GM12878 (cell line): ENCODE measurements at regions not wholly inside any gene's neighbourhood (a gene's known extent, or its start where the extent isn't known, plus 50 kb on each side); places are given as distances from the start of the nearest gene placed in this dataset.

Experiments used
- ATAC-seq: fragments of 200-7000 bp; cut with Tn5 transposase; 3 replicates; pipeline ENCODE4 v1.9.1; 2020; ENCODE audit warnings: mild to moderate bottlenecking, moderate library complexity
- BruUV-seq: library from RNA; stranded (reverse); fragments of 400-500 nt; replicated peaks from 2 replicates; lab custom pipeline; 2021; lab: Mats Ljungman, UMichigan
- CTCF ChIA-PET: fragments of 300-600 bp; sonication (Branson Sonifier 250); formaldehyde crosslinking; extraction: SDS; loops from one replicate; lab custom pipeline; 2021; ENCODE audit warnings: inconsistent platforms; lab: Yijun Ruan, JAX
- POLR2A ChIA-PET: fragments of 350-600 bp; formaldehyde crosslinking; extraction: SDS; loops from one replicate; lab custom pipeline; 2021; ENCODE audit warnings: inconsistent platforms; lab: Charles Lee
- RAD21 ChIA-PET: fragments of 300-600 bp; sonication (Branson Sonifier 250); formaldehyde crosslinking; loops from one replicate; lab custom pipeline; 2023; ENCODE audit warnings: antibody characterized with exemption; ENCODE audit not compliant: unreplicated experiment; lab: Charles Lee
- SMC1A ChIA-PET: fragments of 300-600 bp; sonication (Branson Sonifier 250); formaldehyde crosslinking; loops from one replicate; lab custom pipeline; 2023; ENCODE audit not compliant: unreplicated experiment, uncharacterized antibody; lab: Charles Lee
- DNase-seq: peaks from one replicate; pipeline ENCODE4 v3.0.0-alpha.2; 2011; ENCODE audit warnings: low read depth, low spot score
- FAIRE-seq: peaks from 3 replicates; lab custom pipeline; 2011; peaks lifted over from hg19 to GRCh38; lab: Jason Lieb, UNC
- H2AFZ ChIP-seq: 2 replicates; pipeline ENCODE4 v1.6.0; 2011; ENCODE audit warnings: low read depth, low read length, control low read depth; ENCODE audit not compliant: control insufficient read depth
- H3K27ac ChIP-seq: 2 replicates; pipeline ENCODE4 v1.5.1; 2011; ENCODE audit warnings: control low read depth; ENCODE audit not compliant: control insufficient read depth, insufficient read depth
- H3K27me3 ChIP-seq, 2 experiments: replicated peaks in 1 of 2; 2 replicates each; pipeline versions ENCODE4 v1.6.0 to v1.6.1; 2011; ENCODE audit warnings: low read length in 1 of 2; ENCODE audit not compliant: control insufficient read depth in 2 of 2, insufficient read depth in 2 of 2
- H3K36me3 ChIP-seq, 2 experiments: 2 replicates each; pipeline ENCODE4 v1.5.1; 2011; ENCODE audit warnings: low read length in 1 of 2; ENCODE audit not compliant: control insufficient read depth in 2 of 2, insufficient read depth in 2 of 2
- H3K4me1 ChIP-seq: 2 replicates; pipeline ENCODE4 v1.6.1; 2011; ENCODE audit warnings: mild to moderate bottlenecking, low read length, moderate library complexity, mixed read lengths; ENCODE audit not compliant: control insufficient read depth, insufficient read depth
- H3K4me2 ChIP-seq: 2 replicates; pipeline ENCODE4 v1.6.0; 2011; ENCODE audit warnings: control low read depth; ENCODE audit not compliant: control insufficient read depth, insufficient read depth
- H3K4me3 ChIP-seq: fragments of 200-600 bp; sonication (generic); 2 replicates; pipeline ENCODE4 v1.5.1; 2016
- H3K79me2 ChIP-seq: 2 replicates; pipeline ENCODE4 v1.6.0; 2011; ENCODE audit warnings: low read length; ENCODE audit not compliant: control insufficient read depth, insufficient read depth
- H3K9ac ChIP-seq: 2 replicates; pipeline ENCODE4 v1.8.0; 2011; ENCODE audit warnings: low read length, control low read depth, mixed read lengths; ENCODE audit not compliant: control insufficient read depth, insufficient read depth
- H3K9me3 ChIP-seq: replicated peaks from 3 replicates; pipeline ENCODE4 v1.5.1; 2011; ENCODE audit warnings: mild to moderate bottlenecking, low read length; ENCODE audit not compliant: control insufficient read depth, insufficient read depth
- H4K20me1 ChIP-seq: 2 replicates; pipeline ENCODE4 v1.6.0; 2011; ENCODE audit not compliant: control insufficient read depth, insufficient read depth
- BRCA1 ChIP-seq: IDR thresholded peaks from 2 replicates; pipeline ENCODE4 v1.6.1; 2011; ENCODE audit warnings: low read depth, low read length, improper control_type of control experiment
- CBX3 ChIP-seq: fragments of 200-600 bp; sonication (generic); IDR thresholded peaks from 2 replicates; pipeline ENCODE4 v1.6.1; 2016; ENCODE audit warnings: low read depth, borderline replicate concordance
- JUND ChIP-seq: IDR thresholded peaks from 2 replicates; pipeline ENCODE4 v1.6.1; 2012; ENCODE audit warnings: low read depth, mild to moderate bottlenecking, low read length, improper control_type of control experiment, moderate library complexity
- TCF7 ChIP-seq: IDR thresholded peaks from 2 replicates; pipeline ENCODE4 v1.6.1; 2014; ENCODE audit warnings: antibody characterized with exemption, borderline replicate concordance
- WRNIP1 ChIP-seq: IDR thresholded peaks from 2 replicates; pipeline ENCODE4 v1.6.1; 2011; ENCODE audit warnings: low read depth, low read length, improper control_type of control experiment, borderline replicate concordance
- ZBTB11 ChIP-seq: fragments of 450-650 bp; formaldehyde crosslinking; IDR thresholded peaks from 2 replicates; pipeline ENCODE4 v1.5.0; 2022; ENCODE audit warnings: mild to moderate bottlenecking, missing genetic modification characterization
- WGBS: methylation state at CpG from one replicate; pipeline ENCODE4 v1.1.6; 2016; ENCODE audit warnings: low lambda C conversion rate; ENCODE audit not compliant: insufficient replicate concordance, insufficient coverage; ENCODE audit errors: missing lambda C conversion rate; 5-methylcytosine and 5-hydroxymethylcytosine counted together
- in situ Hi-C: fragments of 300-500 bp; cut with MboI; formaldehyde crosslinking; loops from 9 replicates; pipeline ENCODE4 v1.14.3; 2018; ENCODE audit warnings: mixed read lengths
- intact Hi-C: fragments of 100-400 bp; cut with micrococcal nuclease; formaldehyde crosslinking; loops from one replicate; pipeline ENCODE4 v1.14.2; 2022; ENCODE audit not compliant: unreplicated experiment
- TF ChIP-seq, protein P1 (sequence below): IDR thresholded peaks from 2 replicates; pipeline ENCODE4 v1.6.1; 2012; ENCODE audit warnings: mild to moderate bottlenecking, low read depth, low read length
- TF ChIP-seq, protein P2 (sequence below): fragments of 450-650 bp; IDR thresholded peaks from 2 replicates; pipeline ENCODE4 v1.6.1; 2018; ENCODE audit warnings: borderline replicate concordance, mild to moderate bottlenecking; ENCODE audit not compliant: partially characterized antibody

DNA sequence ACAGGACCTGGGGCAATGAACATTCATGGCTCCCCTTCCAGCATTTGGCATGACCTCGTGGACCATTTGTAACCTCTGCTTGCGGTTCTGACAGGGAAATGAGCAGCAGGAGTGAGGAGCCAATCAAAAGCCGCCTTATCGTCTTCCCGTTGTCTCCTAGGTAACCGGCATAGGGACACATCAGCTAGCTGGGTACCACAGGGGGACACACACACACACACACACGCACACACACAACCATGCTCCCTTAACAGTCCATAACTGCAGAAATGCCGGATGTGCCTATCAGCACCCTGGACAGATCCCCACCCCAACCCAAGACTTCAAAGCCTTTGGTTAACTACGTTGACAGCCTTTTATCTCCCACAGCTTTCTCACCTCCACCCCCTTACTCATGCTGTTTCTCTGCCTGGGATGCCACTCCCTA, 53.4 kb upstream of the CCDC174 start:
- 47% methylated on average over 9 of the region's 9 CpGs for WGBS
- H3K27ac ChIP-seq = no peak overlapping the region
- TF ChIP-seq TCF7 (peak; percentile 72), WRNIP1 (no peak), CBX3 (no peak)
- TF ChIP-seq, protein P1, sequence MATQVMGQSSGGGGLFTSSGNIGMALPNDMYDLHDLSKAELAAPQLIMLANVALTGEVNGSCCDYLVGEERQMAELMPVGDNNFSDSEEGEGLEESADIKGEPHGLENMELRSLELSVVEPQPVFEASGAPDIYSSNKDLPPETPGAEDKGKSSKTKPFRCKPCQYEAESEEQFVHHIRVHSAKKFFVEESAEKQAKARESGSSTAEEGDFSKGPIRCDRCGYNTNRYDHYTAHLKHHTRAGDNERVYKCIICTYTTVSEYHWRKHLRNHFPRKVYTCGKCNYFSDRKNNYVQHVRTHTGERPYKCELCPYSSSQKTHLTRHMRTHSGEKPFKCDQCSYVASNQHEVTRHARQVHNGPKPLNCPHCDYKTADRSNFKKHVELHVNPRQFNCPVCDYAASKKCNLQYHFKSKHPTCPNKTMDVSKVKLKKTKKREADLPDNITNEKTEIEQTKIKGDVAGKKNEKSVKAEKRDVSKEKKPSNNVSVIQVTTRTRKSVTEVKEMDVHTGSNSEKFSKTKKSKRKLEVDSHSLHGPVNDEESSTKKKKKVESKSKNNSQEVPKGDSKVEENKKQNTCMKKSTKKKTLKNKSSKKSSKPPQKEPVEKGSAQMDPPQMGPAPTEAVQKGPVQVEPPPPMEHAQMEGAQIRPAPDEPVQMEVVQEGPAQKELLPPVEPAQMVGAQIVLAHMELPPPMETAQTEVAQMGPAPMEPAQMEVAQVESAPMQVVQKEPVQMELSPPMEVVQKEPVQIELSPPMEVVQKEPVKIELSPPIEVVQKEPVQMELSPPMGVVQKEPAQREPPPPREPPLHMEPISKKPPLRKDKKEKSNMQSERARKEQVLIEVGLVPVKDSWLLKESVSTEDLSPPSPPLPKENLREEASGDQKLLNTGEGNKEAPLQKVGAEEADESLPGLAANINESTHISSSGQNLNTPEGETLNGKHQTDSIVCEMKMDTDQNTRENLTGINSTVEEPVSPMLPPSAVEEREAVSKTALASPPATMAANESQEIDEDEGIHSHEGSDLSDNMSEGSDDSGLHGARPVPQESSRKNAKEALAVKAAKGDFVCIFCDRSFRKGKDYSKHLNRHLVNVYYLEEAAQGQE = peak; percentile 98
- BruUV-seq = no TSS peak
- H2AFZ ChIP-seq = no peak overlapping the region
- ChIA-PET SMC1A (no interaction called here), POLR2A (no interaction called here), RAD21 (no interaction called here), CTCF (interaction anchor here (0.5 kb wide), 1 partner anchor 99 kb away, joined by 3 read pairs; no protein-coding TSS in a partner anchor)
- H3K9me3 ChIP-seq = no peaks in the 10 kb centered on the region
- no peaks in the 10 kb centered on the region for H3K4me1 ChIP-seq
- no peak overlapping the region for H3K9ac ChIP-seq
- H3K27me3 ChIP-seq = peaks cover 6 to 8% of the 10 kb centered on the region in 2 experiments
- no peak for DNase-seq
- no peak for FAIRE-seq
- H4K20me1 ChIP-seq = no peaks in the 10 kb centered on the region
- no peaks in the 10 kb centered on the region for H3K79me2 ChIP-seq
- peak; percentile 50; the same call in 2 of the 3 replicates for ATAC-seq
- in situ Hi-C loops (no loop called here), intact Hi-C loops (no loop called here)
- no peak overlapping the region for H3K4me3 ChIP-seq
- no peak overlapping the region for H3K4me2 ChIP-seq
- H3K36me3 ChIP-seq = no peaks in the 10 kb centered on the region

- POLR2A ChIA-PET = no interaction called here
- CTCF ChIA-PET = no interaction called here
- ATAC-seq = no peak
- H4K20me1 ChIP-seq = no peaks in the 10 kb centered on the region
- in situ Hi-C loops (no loop called here), intact Hi-C loops (no loop called here)
- no peaks in the 10 kb centered on the region for H3K36me3 ChIP-seq
- H3K27me3 ChIP-seq = peaks cover 10 to 12% of the 10 kb centered on the region in 2 experiments
- no peak overlapping the region for H3K4me3 ChIP-seq
- H2AFZ ChIP-seq = no peak overlapping the region
- no peaks in the 10 kb centered on the region for H3K79me2 ChIP-seq
- H3K9me3 ChIP-seq = no peaks in the 10 kb centered on the region
- BruUV-seq = no TSS peak
- H3K4me1 ChIP-seq = no peaks in the 10 kb centered on the region
- no peak overlapping the region for H3K4me2 ChIP-seq
- no peak overlapping the region for H3K27ac ChIP-seq
- H3K9ac ChIP-seq = no peak overlapping the region
- FAIRE-seq = no peak
- no peak for DNase-seq
- SMC1A ChIA-PET = no interaction called here
- RAD21 ChIA-PET = no interaction called here
- no peak for TF ChIP-seq ZBTB11 (CRISPR knock-in tag)
- TF ChIP-seq BRCA1 = no peak
- TF ChIP-seq JUND = no peak
- TF ChIP-seq, protein P2, sequence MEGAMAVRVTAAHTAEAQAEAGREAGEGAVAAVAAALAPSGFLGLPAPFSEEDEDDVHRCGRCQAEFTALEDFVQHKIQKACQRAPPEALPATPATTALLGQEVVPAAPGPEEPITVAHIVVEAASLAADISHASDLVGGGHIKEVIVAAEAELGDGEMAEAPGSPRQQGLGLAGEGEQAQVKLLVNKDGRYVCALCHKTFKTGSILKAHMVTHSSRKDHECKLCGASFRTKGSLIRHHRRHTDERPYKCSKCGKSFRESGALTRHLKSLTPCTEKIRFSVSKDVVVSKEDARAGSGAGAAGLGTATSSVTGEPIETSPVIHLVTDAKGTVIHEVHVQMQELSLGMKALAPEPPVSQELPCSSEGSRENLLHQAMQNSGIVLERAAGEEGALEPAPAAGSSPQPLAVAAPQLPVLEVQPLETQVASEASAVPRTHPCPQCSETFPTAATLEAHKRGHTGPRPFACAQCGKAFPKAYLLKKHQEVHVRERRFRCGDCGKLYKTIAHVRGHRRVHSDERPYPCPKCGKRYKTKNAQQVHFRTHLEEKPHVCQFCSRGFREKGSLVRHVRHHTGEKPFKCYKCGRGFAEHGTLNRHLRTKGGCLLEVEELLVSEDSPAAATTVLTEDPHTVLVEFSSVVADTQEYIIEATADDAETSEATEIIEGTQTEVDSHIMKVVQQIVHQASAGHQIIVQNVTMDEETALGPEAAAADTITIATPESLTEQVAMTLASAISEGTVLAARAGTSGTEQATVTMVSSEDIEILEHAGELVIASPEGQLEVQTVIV = no peak
Measured at GRCh38 chr3:14599488-14599887, 52.1 kb upstream of the CCDC174 start.
